Testis (tissue), 2 donors: ENCODE measurements at regions not wholly inside any gene's neighbourhood (a gene's known extent, or its start where the extent isn't known, plus 50 kb on each side); places are given as distances from the start of the nearest gene placed in this dataset.

Experiments used
- DNase-seq: peaks from one replicate; pipeline ENCODE4 v3.0.0-alpha.2; 2019
- H3K27ac ChIP-seq, 2 donors: fragments of 200-600 bp; sonication (generic); one replicate each; pipeline ENCODE4 v1.5.1; 2019
- H3K27me3 ChIP-seq: fragments of 200-600 bp; sonication (generic); one replicate; pipeline ENCODE4 v1.5.1; 2019
- H3K36me3 ChIP-seq: fragments of 200-600 bp; sonication (generic); one replicate; pipeline ENCODE4 v1.5.1; 2017; ENCODE audit warnings: low read depth; ENCODE audit errors: missing control alignments
- H3K4me1 ChIP-seq: fragments of 200-600 bp; sonication (generic); one replicate; pipeline ENCODE4 v1.5.1; 2019
- H3K4me3 ChIP-seq, 2 donors: fragments of 200-600 bp; sonication (generic); one replicate each; pipeline ENCODE4 v1.5.1; 2017 to 2019
- H3K9me3 ChIP-seq: fragments of 200-600 bp; sonication (generic); one replicate; pipeline ENCODE4 v1.5.1; 2017
- CTCF ChIP-seq, 3 experiments: fragments of 450-650 bp in 2 of 3; fragments of 200-600 bp in 1 of 3; sonication (generic) in 1 of 3; IDR thresholded peaks; one replicate each; pipeline ENCODE4 v1.5.1; 2016 to 2019; ENCODE audit warnings: antibody characterized with exemption in 3 of 3, mild to moderate bottlenecking in 2 of 3, moderate library complexity in 1 of 3
- POLR2A ChIP-seq: fragments of 450-650 bp; IDR thresholded peaks from one replicate; pipeline ENCODE4 v1.6.1; 2017; ENCODE audit warnings: antibody characterized with exemption, mild to moderate bottlenecking, moderate library complexity
- WGBS, 2 donors: methylation state at CpG; one replicate each; pipeline ENCODE4 v1.1.5; 2018; 5-methylcytosine and 5-hydroxymethylcytosine counted together
- intact Hi-C: fragments of 100-400 bp; cut with DNase I; formaldehyde crosslinking; loops from one replicate; pipeline ENCODE4 v1.15.1; 2023; ENCODE audit warnings: low total_unique reads

GRCh38 chr5:82561797-82562196 is 283.6 kb upstream of the RPS23 start:
- 59 to 77% methylated on average over 2 of the region's 2 CpGs for WGBS, 2 donors
- no peak for DNase-seq

GRCh38 chr5:82560969-82561368 is 282.8 kb upstream of the RPS23 start:
- Histone ChIP-seq H3K4me3 (no peak overlapping the region), H3K4me1 (no peaks in the 10 kb centered on the region), H3K27ac (no peak overlapping the region), H3K27me3 (no peaks in the 10 kb centered on the region), H3K36me3 (no peaks in the 10 kb centered on the region), H3K9me3 (no peaks in the 10 kb centered on the region)
- WGBS, 2 donors, result 92 to 95% methylated on average over 1 of the region's 1 CpG
- no peak for DNase-seq
- intact Hi-C loops, result no loop called here
- no peak for TF ChIP-seq POLR2A
- no peak for TF ChIP-seq CTCF (IDR thresholded peaks at IDR 0.05)

More at GRCh38 chr5:82561797-82562196, 283.6 kb upstream of the RPS23 start:
- no peaks in the 10 kb centered on the region for H3K27me3 ChIP-seq
- H3K27ac ChIP-seq, result no peak overlapping the region
- no peaks in the 10 kb centered on the region for H3K9me3 ChIP-seq
- H3K36me3 ChIP-seq, result no peaks in the 10 kb centered on the region
- H3K4me3 ChIP-seq, result no peak overlapping the region
- intact Hi-C loops, result no loop called here
- H3K4me1 ChIP-seq, result no peaks in the 10 kb centered on the region
- no peak for TF ChIP-seq POLR2A
- TF ChIP-seq CTCF (IDR thresholded peaks at IDR 0.05), result no peak

DNA sequence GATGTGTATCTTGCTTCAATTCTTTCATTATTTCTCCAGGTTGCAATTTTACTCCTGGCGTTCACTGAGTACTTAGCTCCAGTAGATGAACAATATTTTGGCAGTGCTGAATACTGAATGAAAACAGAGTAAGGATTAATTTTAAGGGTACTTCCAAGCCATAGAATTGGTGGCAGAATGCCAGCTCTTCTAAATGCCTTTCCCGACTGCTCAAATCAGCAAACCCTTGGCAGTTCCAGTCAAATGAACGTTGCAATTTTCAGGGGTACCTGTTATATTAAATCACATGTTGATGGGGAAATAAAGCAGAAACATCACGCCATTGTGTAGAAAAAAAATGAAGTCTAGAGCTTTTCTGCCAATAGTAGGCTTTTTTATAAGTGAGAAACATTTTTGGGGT is 282.4 kb upstream of the RPS23 start:
- TF ChIP-seq CTCF (IDR thresholded peaks at IDR 0.05), result no peak
- no peak for TF ChIP-seq POLR2A
- intact Hi-C loops, result no loop called here
- no peaks in the 10 kb centered on the region for H3K9me3 ChIP-seq
- WGBS, 2 donors, result 83 to 88% methylated on average over 4 of the region's 4 CpGs
- H3K4me1 ChIP-seq, result no peaks in the 10 kb centered on the region
- H3K4me3 ChIP-seq, result no peak overlapping the region
- no peak for DNase-seq
- H3K36me3 ChIP-seq, result no peaks in the 10 kb centered on the region
- H3K27ac ChIP-seq, result no peak overlapping the region
- H3K27me3 ChIP-seq, result no peaks in the 10 kb centered on the region

DNA sequence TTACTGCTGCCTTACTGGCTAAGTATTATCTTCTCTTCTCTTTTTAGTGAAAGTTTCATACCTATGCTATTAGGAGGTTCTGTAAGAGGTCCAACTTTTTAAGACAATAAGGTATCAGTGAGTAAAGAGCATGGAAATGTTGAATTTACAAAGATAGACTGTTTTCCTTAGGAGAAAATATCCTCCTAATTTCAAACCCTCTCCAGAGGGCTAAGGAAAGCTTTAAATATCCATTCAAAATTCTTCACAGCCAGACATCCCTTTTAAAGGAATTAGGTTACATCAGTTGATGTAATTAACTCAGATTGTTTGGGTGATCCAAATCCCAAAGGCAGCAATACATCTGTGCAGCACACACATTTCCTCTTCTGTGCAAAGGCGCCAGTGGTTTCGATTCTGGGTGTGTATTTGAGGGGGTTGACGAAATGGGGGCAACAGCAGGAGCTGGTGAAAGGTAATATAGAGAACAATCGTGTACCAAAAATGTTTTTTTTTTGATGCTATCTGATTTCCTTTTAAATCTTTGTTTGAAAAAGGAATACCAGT is 273.8 kb upstream of the RPS23 start:
- H3K4me1 ChIP-seq, result no peaks in the 10 kb centered on the region
- 84 to 85% methylated on average over 4 of the region's 4 CpGs for WGBS, 2 donors

More for the DNA sequence above, 273.8 kb upstream of the RPS23 start:
- no peak overlapping the region for H3K27ac ChIP-seq
- TF ChIP-seq POLR2A, result no peak
- no peak for TF ChIP-seq CTCF (IDR thresholded peaks at IDR 0.05)
- H3K36me3 ChIP-seq, result no peaks in the 10 kb centered on the region
- no peaks in the 10 kb centered on the region for H3K9me3 ChIP-seq
- no peak overlapping the region for H3K4me3 ChIP-seq
- DNase-seq, result no peak
- intact Hi-C loops, result no loop called here
- no peaks in the 10 kb centered on the region for H3K27me3 ChIP-seq
